AG04449 (cell line): ENCODE measurements at regions not wholly inside any gene's neighbourhood (a gene's known extent, or its start where the extent isn't known, plus 50 kb on each side); places are given as distances from the start of the nearest gene placed in this dataset.

Source experiments
- CTCF ChIA-PET: fragments of 350-600 bp; formaldehyde crosslinking; extraction: SDS; loops from one replicate; lab custom pipeline; 2021; ENCODE audit warnings: antibody characterized with exemption; lab: Yijun Ruan, JAX
- POLR2A ChIA-PET: fragments of 400-600, 350-600 bp; formaldehyde crosslinking; extraction: SDS; loops from one replicate; lab custom pipeline; 2020; ENCODE audit warnings: antibody characterized with exemption, inconsistent platforms; lab: Yijun Ruan, JAX
- DNase-seq: peaks from one replicate; pipeline ENCODE4 v3.0.0-alpha.2; 2010; ENCODE audit warnings: low read depth, low spot score
- H3K4me3 ChIP-seq: 2 replicates; pipeline ENCODE4 v1.5.1; 2011; ENCODE audit warnings: low read depth, mild to moderate bottlenecking, control low read depth, low read length
- TF ChIP-seq, protein P1 (sequence below): IDR thresholded peaks from one replicate; pipeline ENCODE4 v1.5.1; 2011; ENCODE audit warnings: mild to moderate bottlenecking, moderate library complexity, low read length, control low read depth, inconsistent platforms; ENCODE audit not compliant: insufficient read depth; ENCODE audit errors: missing control alignments

DNA sequence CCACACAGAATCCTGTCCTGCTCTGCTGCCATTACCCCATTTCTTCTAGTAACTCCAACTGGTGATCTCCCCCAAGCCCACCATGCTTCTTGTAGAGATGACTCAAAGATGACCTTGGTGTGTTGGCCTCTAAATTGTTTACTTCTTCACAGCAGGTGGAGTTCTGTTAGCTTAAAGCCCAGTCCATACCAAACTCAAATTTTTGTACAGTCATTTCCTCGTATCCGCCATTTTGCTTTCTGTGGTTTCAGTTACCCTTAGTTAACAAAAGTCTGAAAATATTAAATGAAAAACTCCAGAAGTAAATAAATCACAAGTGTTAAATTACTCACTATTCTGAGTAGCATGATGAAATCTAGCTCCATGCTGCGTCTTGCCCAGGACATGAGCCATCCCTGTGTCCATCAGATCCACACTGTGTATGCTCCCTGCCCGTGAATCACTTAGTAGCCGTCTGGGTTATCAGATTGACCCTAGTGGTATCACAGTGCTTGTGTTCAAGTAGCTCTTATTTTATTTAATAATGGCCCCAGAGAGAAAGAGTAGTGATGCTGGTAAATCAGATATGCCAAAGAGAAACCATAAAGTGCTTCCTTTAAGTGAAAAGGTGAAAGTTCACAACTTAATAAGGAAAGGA, 133.3 kb upstream of the NOL4 start:
- H3K4me3 ChIP-seq: no peak overlapping the region
- TF ChIP-seq, protein P1, sequence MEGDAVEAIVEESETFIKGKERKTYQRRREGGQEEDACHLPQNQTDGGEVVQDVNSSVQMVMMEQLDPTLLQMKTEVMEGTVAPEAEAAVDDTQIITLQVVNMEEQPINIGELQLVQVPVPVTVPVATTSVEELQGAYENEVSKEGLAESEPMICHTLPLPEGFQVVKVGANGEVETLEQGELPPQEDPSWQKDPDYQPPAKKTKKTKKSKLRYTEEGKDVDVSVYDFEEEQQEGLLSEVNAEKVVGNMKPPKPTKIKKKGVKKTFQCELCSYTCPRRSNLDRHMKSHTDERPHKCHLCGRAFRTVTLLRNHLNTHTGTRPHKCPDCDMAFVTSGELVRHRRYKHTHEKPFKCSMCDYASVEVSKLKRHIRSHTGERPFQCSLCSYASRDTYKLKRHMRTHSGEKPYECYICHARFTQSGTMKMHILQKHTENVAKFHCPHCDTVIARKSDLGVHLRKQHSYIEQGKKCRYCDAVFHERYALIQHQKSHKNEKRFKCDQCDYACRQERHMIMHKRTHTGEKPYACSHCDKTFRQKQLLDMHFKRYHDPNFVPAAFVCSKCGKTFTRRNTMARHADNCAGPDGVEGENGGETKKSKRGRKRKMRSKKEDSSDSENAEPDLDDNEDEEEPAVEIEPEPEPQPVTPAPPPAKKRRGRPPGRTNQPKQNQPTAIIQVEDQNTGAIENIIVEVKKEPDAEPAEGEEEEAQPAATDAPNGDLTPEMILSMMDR: no peak
- DNase-seq: no peak
- ChIA-PET POLR2A (no interaction called here), CTCF (no interaction called here)

DNA sequence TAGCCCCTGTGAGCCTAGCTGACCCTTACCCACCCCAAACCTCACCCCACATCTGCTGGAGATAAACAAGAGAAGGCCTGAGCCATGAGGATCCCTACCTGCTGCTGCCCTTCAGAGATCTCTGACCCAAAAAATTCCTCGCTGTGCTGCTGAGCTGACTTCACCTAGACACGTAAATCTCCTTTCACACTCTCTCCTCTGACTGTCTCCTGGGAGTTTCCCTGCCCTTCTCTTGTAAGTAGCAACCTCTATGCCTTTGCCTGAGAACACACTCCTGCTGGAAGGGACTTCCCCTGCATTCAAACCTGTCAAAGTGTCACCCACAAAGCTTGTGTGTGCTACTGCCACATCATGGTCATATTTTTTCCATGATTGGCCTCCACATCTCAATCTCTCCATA, 134.2 kb upstream of the NOL4 start:
- DNase-seq: no peak
- H3K4me3 ChIP-seq: no peak overlapping the region
- TF ChIP-seq, protein P1: no peak
- POLR2A ChIA-PET: no interaction called here
- CTCF ChIA-PET: no interaction called here

DNA sequence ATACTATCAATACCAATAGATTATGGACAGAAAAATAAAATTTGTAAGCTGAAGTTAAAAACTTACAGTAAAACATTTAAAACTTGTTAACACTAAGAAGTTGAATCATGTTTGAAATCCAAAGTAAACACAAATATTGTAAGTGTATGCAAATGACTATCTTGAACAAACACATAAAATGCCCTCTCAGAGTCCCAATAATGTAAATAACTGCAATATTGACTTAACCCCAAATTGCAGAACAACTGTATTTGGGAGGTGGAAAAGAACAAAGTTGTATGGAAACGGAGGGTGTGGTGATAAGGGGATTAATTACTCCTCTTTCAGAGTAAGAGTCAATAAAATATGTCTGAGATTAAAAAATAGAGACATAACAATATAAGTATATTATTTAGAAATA, 140.0 kb upstream of the NOL4 start:
- H3K4me3 ChIP-seq: no peak overlapping the region
- ChIA-PET POLR2A (no interaction called here), CTCF (no interaction called here)
- TF ChIP-seq, protein P1: no peak
- DNase-seq: no peak

DNA sequence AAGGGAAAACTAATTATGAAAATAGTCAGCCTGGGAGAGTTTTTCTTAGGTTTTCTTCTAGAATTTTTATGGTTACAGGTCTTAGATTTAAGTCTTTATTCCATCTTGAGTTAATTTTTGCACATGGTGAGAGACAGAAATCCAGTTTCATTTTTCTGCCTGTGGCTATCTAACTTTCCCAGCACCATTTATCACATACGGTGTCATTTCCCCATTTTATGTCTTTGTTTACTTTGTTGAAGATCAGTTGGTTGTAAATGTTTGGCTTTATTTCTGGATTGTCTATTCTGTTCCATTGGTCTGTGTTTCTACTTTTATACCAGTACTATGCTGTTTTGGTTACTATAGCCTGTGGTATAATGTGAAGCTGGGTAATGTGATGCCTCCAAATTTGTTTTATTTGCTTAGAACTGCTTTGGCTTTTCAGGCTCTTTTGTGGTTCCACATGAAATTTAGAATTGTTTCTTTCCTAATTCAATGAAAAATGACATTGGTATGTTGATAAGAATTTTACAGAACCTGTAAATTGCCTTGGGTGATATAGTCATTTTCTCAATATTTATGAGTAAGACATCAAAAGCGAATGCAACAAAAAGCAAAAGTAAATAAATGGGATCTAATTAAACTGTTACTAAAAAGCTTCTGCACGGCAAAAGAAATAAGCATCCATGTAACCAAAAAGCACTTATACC, 146.1 kb upstream of the NOL4 start:
- no peak for DNase-seq
- POLR2A ChIA-PET: no interaction called here
- H3K4me3 ChIP-seq: no peak overlapping the region
- TF ChIP-seq, protein P1: no peak
- CTCF ChIA-PET: no interaction called here

DNA sequence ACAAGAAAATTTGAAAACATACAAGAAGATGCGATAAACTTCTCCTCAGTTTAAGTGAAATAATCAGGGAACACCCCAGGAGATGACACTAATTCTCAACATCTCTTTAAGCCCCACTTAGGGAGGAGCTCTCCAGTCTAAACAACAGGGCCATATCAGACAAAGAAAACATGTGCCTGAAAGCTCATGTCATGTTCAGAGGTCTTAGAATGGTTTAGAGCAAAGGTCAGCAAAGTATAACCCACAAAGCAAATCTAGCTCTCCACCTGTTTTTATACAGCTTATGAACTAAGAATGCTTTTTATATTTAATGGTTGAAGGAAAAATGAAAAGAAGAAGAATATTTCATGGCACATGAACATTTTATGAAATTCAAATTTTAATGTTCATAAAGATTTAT, 155.6 kb upstream of the NOL4 start:
- CTCF ChIA-PET: no interaction called here
- H3K4me3 ChIP-seq: no peak overlapping the region
- DNase-seq: no peak
- TF ChIP-seq, protein P1: no peak
- POLR2A ChIA-PET: no interaction called here

DNA sequence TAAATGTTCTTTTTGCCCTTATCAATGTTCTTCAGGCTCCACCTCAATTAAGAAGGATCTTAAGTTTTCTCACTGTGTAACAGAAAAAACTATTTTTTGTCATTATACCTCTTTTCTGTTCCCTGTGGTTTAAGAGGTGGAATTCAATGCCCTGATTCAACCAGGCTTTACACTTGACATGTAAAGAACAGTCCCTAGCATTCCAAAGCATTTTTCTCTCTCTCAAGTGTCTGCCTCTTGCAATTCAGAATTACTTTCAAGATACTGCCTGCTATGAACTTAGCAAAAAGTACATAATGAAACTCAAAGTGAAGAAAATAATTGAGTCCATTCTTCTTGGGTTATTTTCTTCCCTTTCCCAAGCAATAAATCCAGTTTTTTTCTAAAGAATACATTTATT, 160.6 kb upstream of the NOL4 start:
- no peak overlapping the region for H3K4me3 ChIP-seq
- no peak for DNase-seq
- TF ChIP-seq, protein P1: no peak
- ChIA-PET POLR2A (no interaction called here), CTCF (no interaction called here)
